Epithelial cell of proximal tubule (primary cell): ENCODE measurements at regions not wholly inside any gene's neighbourhood (a gene's known extent, or its start where the extent isn't known, plus 50 kb on each side); places are given as distances from the start of the nearest gene placed in this dataset.

Experiments used
- DNase-seq: peaks from one replicate; pipeline ENCODE4 v3.0.0-alpha.2; 2011; ENCODE audit warnings: low read depth
- H3K4me3 ChIP-seq: 2 replicates; pipeline ENCODE4 v1.5.1; 2011; ENCODE audit warnings: low read depth, mild to moderate bottlenecking, low read length
- TF ChIP-seq, protein P1 (sequence below): conservative IDR thresholded peaks from 2 replicates; pipeline ENCODE4 v1.5.1; 2012; ENCODE audit warnings: low read depth, mild to moderate bottlenecking, low read length

DNA sequence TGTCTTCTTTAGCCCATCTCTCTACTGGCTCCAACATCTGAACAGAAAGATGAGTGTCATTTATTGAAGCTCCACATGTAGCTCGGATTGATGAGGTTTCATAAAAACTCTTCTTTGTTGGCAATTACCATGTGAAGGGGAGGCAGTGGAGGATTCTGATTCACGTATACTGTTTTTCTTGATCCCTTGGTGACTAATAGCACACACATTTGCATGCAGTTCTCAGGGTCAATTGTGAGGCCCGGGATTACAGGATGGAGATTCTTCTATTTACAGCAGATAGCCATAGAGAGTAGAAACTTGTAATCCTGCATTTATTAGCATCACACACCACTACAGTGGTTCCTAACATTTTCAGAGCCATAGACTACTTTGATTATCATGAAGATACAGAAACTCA, 133.2 kb upstream of the MARCHF11 start:
- DNase-seq: no peak
- TF ChIP-seq, protein P1, sequence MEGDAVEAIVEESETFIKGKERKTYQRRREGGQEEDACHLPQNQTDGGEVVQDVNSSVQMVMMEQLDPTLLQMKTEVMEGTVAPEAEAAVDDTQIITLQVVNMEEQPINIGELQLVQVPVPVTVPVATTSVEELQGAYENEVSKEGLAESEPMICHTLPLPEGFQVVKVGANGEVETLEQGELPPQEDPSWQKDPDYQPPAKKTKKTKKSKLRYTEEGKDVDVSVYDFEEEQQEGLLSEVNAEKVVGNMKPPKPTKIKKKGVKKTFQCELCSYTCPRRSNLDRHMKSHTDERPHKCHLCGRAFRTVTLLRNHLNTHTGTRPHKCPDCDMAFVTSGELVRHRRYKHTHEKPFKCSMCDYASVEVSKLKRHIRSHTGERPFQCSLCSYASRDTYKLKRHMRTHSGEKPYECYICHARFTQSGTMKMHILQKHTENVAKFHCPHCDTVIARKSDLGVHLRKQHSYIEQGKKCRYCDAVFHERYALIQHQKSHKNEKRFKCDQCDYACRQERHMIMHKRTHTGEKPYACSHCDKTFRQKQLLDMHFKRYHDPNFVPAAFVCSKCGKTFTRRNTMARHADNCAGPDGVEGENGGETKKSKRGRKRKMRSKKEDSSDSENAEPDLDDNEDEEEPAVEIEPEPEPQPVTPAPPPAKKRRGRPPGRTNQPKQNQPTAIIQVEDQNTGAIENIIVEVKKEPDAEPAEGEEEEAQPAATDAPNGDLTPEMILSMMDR: no peak
- H3K4me3 ChIP-seq: no peak overlapping the region

DNA sequence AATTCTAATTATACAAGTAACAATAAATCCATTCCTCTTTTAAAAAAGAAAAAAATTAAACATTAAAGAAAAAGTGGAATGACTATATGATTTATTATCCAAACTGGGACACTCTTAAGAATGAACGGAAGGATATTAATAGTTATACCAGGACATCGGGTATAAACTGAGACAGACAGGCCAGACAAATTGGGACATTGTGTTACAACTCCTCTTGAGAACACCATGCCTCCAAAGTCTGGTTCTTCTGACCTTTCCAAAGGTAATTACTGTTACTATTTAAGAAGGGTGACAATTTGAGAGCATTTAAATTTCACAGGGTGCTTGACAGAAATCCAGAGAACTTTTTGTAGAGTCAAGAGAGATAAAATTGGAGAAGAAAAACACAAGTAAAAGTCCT, 132.1 kb upstream of the MARCHF11 start:
- TF ChIP-seq, protein P1: no peak
- H3K4me3 ChIP-seq: no peak overlapping the region
- DNase-seq: no peak

DNA sequence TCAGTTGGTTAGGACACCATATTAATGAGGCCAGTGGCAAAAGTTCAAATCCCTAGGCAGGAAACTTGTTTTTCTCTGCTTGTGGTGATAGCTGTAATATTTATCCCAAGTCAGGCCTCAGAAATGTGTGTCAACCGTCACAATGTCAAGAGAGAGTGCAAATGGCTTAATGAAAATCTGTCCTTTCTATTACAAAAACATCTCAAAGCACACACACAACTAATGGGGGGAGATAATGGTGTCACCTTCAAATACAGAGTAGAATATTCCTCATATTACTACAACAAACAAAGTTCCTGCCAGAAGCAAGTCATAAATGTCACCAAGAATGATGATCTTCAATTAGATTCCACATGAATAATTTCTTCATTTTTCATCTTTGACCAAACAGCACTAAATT, 127.2 kb upstream of the MARCHF11 start:
- TF ChIP-seq, protein P1: no peak
- H3K4me3 ChIP-seq: no peak overlapping the region
- DNase-seq: no peak

DNA sequence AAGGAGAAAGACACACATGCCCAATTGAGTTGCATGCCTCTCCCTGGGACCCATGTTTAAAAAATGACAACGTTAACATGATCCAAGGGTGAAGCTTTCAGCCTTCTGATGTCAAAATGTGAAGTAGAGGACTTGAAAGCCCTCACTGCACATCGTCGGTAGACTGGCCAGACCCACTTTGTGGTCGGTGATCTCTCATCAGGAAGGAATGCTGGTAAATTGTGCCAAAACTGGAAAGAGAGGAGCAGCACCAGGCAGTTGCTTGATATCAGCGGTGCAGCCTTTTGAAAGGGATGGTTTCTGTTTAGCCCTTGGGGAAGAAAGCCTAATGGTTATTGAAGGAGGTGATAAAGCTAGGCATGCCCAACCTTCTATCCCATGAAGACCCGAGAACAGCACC, 125.3 kb upstream of the MARCHF11 start:
- DNase-seq: no peak
- H3K4me3 ChIP-seq: no peak overlapping the region
- TF ChIP-seq, protein P1: no peak

- H3K4me3 ChIP-seq: no peak overlapping the region
- DNase-seq: no peak
- TF ChIP-seq, protein P1: no peak
Observed at GRCh38 chr5:16296946-16297345, 117.4 kb upstream of the MARCHF11 start.

GRCh38 chr5:16291894-16292293, 112.3 kb upstream of the MARCHF11 start:
- no peak overlapping the region for H3K4me3 ChIP-seq
- TF ChIP-seq, protein P1: no peak
- DNase-seq: no peak

GRCh38 chr5:16291474-16291873, 111.9 kb upstream of the MARCHF11 start:
- no peak overlapping the region for H3K4me3 ChIP-seq
- TF ChIP-seq, protein P1: no peak

More at GRCh38 chr5:16291474-16291873, 111.9 kb upstream of the MARCHF11 start:
- DNase-seq: no peak
